Hematopoietic multipotent progenitor cell treated with erythropoietin and hydrocortisone succinate and interleukin-3 and kit ligand, for 8 days (in vitro differentiated cells): ENCODE measurements at regions not wholly inside any gene's neighbourhood (a gene's known extent, or its start where the extent isn't known, plus 50 kb on each side); places are given as distances from the start of the nearest gene placed in this dataset.

Source experiments
- DNase-seq: peaks from one replicate; pipeline ENCODE4 v3.0.0-alpha.2; 2015

GRCh38 chr2:120520454-120520853 lies 174.5 kb downstream of the INHBB start:
- DNase-seq: no peak

- peak; percentile 49 for DNase-seq
Observed at GRCh38 chr2:120520929-120521912, 175.3 kb downstream of the INHBB start.

GRCh38 chr2:120522151-120522751 lies 176.3 kb downstream of the INHBB start:
- no peak for DNase-seq

- no peak for DNase-seq
Observed at GRCh38 chr2:120523766-120524165, 177.8 kb downstream of the INHBB start.

- DNase-seq: no peak
Observed at GRCh38 chr2:120524174-120524573, 178.2 kb downstream of the INHBB start.

GRCh38 chr2:120525056-120526046 lies 179.4 kb downstream of the INHBB start:
- DNase-seq: no peak

- no peak for DNase-seq
Observed at GRCh38 chr2:120526047-120526562, 180.2 kb downstream of the INHBB start.

- DNase-seq: no peak
Observed at GRCh38 chr2:120526997-120527945, 181.3 kb downstream of the INHBB start.

- no peak for DNase-seq
Observed at GRCh38 chr2:120528051-120528692, 182.2 kb downstream of the INHBB start.

- DNase-seq: no peak
Observed at GRCh38 chr2:120528693-120529076, 182.7 kb downstream of the INHBB start.

- DNase-seq: no peak
Observed at GRCh38 chr2:120530781-120531180, 184.8 kb downstream of the INHBB start.

- DNase-seq: no peak
Observed at GRCh38 chr2:120531365-120531764, 185.4 kb downstream of the INHBB start.

- no peak for DNase-seq
Observed at GRCh38 chr2:120531863-120532600, 186.1 kb downstream of the INHBB start.

GRCh38 chr2:120533625-120534024 lies 187.7 kb downstream of the INHBB start:
- DNase-seq: no peak

GRCh38 chr2:120534457-120534856 lies 188.5 kb downstream of the INHBB start:
- DNase-seq: no peak

GRCh38 chr2:120535081-120535480 lies 189.1 kb downstream of the INHBB start:
- DNase-seq: no peak

GRCh38 chr2:120536141-120536540 lies 190.2 kb downstream of the INHBB start:
- no peak for DNase-seq

- no peak for DNase-seq
Observed at GRCh38 chr2:120538691-120539423, 192.9 kb downstream of the INHBB start.

- DNase-seq: no peak
Observed at GRCh38 chr2:120539424-120539936, 193.5 kb downstream of the INHBB start.
